PFSK-1 (cell line): ENCODE measurements at regions not wholly inside any gene's neighbourhood (a gene's known extent, or its start where the extent isn't known, plus 50 kb on each side); places are given as distances from the start of the nearest gene placed in this dataset.

Experiments used
- FOXP2 ChIP-seq: optimal IDR thresholded peaks from 2 replicates; pipeline ENCODE3; 2011; ENCODE audit warnings: borderline replicate concordance, control low read depth, inconsistent platforms; ENCODE audit not compliant: insufficient read depth; ENCODE audit errors: extremely low read length, extremely low read depth
- POLR2AphosphoS5 ChIP-seq: IDR thresholded peaks from 2 replicates; pipeline ENCODE4 v1.6.1; 2012; ENCODE audit warnings: low read depth, mild to moderate bottlenecking, control low read depth, low read length, moderate library complexity
- REST ChIP-seq, 2 experiments: IDR thresholded peaks; 2 replicates each; pipeline versions ENCODE4 v1.6.1 to v1.8.0; 2011 to 2012; ENCODE audit warnings: low read depth in 2 of 2, low read length in 2 of 2, control low read depth in 1 of 2, inconsistent platforms in 1 of 2, mild to moderate bottlenecking in 1 of 2, moderate library complexity in 1 of 2; ENCODE audit not compliant: insufficient read depth in 1 of 2
- SIN3A ChIP-seq: IDR thresholded peaks from 2 replicates; pipeline ENCODE4 v1.6.1; 2012; ENCODE audit warnings: mild to moderate bottlenecking, low read length, moderate library complexity, borderline replicate concordance; ENCODE audit not compliant: insufficient read depth
- TAF1 ChIP-seq: IDR thresholded peaks from 2 replicates; pipeline ENCODE4 v1.6.1; 2012; ENCODE audit warnings: low read length, control low read depth, borderline replicate concordance; ENCODE audit not compliant: insufficient read depth

- TF ChIP-seq FOXP2 (no peak), REST (IDR thresholded peaks at IDR 0.05; ENCODE audit: insufficient read depth in 1 of 2, low read depth in 2 of 2, low read length in 2 of 2) (no peak), POLR2AphosphoS5 (no peak), TAF1 (no peak), SIN3A (no peak)
Measured at GRCh38 chr9:7394002-7394774, 405.4 kb downstream of the DMAC1 start.

GRCh38 chr9:7392148-7392547 is 407.4 kb downstream of the DMAC1 start:
- no peak for TF ChIP-seq FOXP2
- TF ChIP-seq SIN3A = no peak
- TF ChIP-seq TAF1 = no peak
- no peak for TF ChIP-seq REST (IDR thresholded peaks at IDR 0.05; ENCODE audit: insufficient read depth in 1 of 2, low read depth in 2 of 2, low read length in 2 of 2)
- TF ChIP-seq POLR2AphosphoS5 = no peak

GRCh38 chr9:7388755-7389154 is 410.8 kb downstream of the DMAC1 start:
- TF ChIP-seq TAF1 (no peak), POLR2AphosphoS5 (no peak), SIN3A (no peak), FOXP2 (no peak), REST (IDR thresholded peaks at IDR 0.05; ENCODE audit: insufficient read depth in 1 of 2, low read depth in 2 of 2, low read length in 2 of 2) (no peak)

- no peak for TF ChIP-seq TAF1
- no peak for TF ChIP-seq FOXP2
- no peak for TF ChIP-seq POLR2AphosphoS5
- no peak for TF ChIP-seq SIN3A
- TF ChIP-seq REST (IDR thresholded peaks at IDR 0.05; ENCODE audit: insufficient read depth in 1 of 2, low read depth in 2 of 2, low read length in 2 of 2) = no peak
Measured at GRCh38 chr9:7387840-7388239, 411.7 kb downstream of the DMAC1 start.
